ENCODE measurements at regions not wholly inside any gene's neighbourhood (a gene's known extent, or its start where the extent isn't known, plus 50 kb on each side); places are given as distances from the start of the nearest gene placed in this dataset.

GRCh38 chr15:66846031-66846430, 144.0 kb downstream of the SMAD6 start:
- Histone ChIP-seq H3K4me1 (ENCODE audit: insufficient read depth, low read length, severe bottlenecking) (peaks cover 12% of the 10 kb centered on the region), H3K4me2 (ENCODE audit: low read length) (no peak overlapping the region), H3K9ac (ENCODE audit: low read length) (no peak overlapping the region), H3K79me2 (ENCODE audit: insufficient read depth, low read length) (no peaks in the 10 kb centered on the region), H3K9me3 (ENCODE audit: low read length) (no peaks in the 10 kb centered on the region), H3F3A (ENCODE audit: insufficient read depth, low read length) (no peaks in the 10 kb centered on the region), H4K20me1 (ENCODE audit: insufficient read depth, low read length) (no peaks in the 10 kb centered on the region), H3K27ac (ENCODE audit: low read depth, low read length, poor library complexity, severe bottlenecking) (no peak overlapping the region), H3K9me2 (ENCODE audit: low read depth, low read length) (no peaks in the 10 kb centered on the region), H3K27me3 (ENCODE audit: insufficient read depth, low read length) (peaks cover 4% of the 10 kb centered on the region), H3K36me3 (ENCODE audit: insufficient read depth, low read length) (no peaks in the 10 kb centered on the region), H2AFZ (ENCODE audit: low read length) (no peak overlapping the region), H3K4me3 (ENCODE audit: low read depth, low read length, poor library complexity, severe bottlenecking) (no peak overlapping the region)
- TF ChIP-seq EZH2 (IDR thresholded peaks at IDR 0.05; ENCODE audit: borderline replicate concordance, low read length): no peak

- H2AFZ ChIP-seq (ENCODE audit: low read length): no peak overlapping the region
- no peaks in the 10 kb centered on the region for H3K36me3 ChIP-seq (ENCODE audit: insufficient read depth, low read length)
- no peaks in the 10 kb centered on the region for H3K79me2 ChIP-seq (ENCODE audit: insufficient read depth, low read length)
- H3K4me3 ChIP-seq (ENCODE audit: low read depth, low read length, poor library complexity, severe bottlenecking): no peak overlapping the region
- no peaks in the 10 kb centered on the region for H3K9me3 ChIP-seq (ENCODE audit: low read length)
- TF ChIP-seq EZH2 (IDR thresholded peaks at IDR 0.05; ENCODE audit: borderline replicate concordance, low read length) (no peak), CTCF (IDR thresholded peaks at IDR 0.05; ENCODE audit: low read length) (no peak)
- peaks cover 8% of the 10 kb centered on the region for H3K27me3 ChIP-seq (ENCODE audit: insufficient read depth, low read length)
- H3F3A ChIP-seq (ENCODE audit: insufficient read depth, low read length): no peaks in the 10 kb centered on the region
- no peaks in the 10 kb centered on the region for H4K20me1 ChIP-seq (ENCODE audit: insufficient read depth, low read length)
- H3K27ac ChIP-seq (ENCODE audit: low read depth, low read length, poor library complexity, severe bottlenecking): no peak overlapping the region
- H3K9ac ChIP-seq (ENCODE audit: low read length): no peak overlapping the region
- no peak overlapping the region for H3K4me2 ChIP-seq (ENCODE audit: low read length)
- H3K4me1 ChIP-seq (ENCODE audit: insufficient read depth, low read length, severe bottlenecking): peaks cover 17% of the 10 kb centered on the region
- no peaks in the 10 kb centered on the region for H3K9me2 ChIP-seq (ENCODE audit: low read depth, low read length)
These were observed 144.8 kb downstream of the SMAD6 start for GRCh38 chr15:66846811-66847210.

GRCh38 chr15:66847565-66847991, 145.5 kb downstream of the SMAD6 start:
- Histone ChIP-seq H3K79me2 (ENCODE audit: insufficient read depth, low read length) (no peaks in the 10 kb centered on the region), H3K4me3 (ENCODE audit: low read depth, low read length, poor library complexity, severe bottlenecking) (no peak overlapping the region), H3K9ac (ENCODE audit: low read length) (no peak overlapping the region), H3K9me3 (ENCODE audit: low read length) (no peaks in the 10 kb centered on the region), H2AFZ (ENCODE audit: low read length) (no peak overlapping the region), H3K4me2 (ENCODE audit: low read length) (no peak overlapping the region), H3K27me3 (ENCODE audit: insufficient read depth, low read length) (peaks cover 4% of the 10 kb centered on the region), H3K4me1 (ENCODE audit: insufficient read depth, low read length, severe bottlenecking) (peaks cover 11% of the 10 kb centered on the region), H3K9me2 (ENCODE audit: low read depth, low read length) (no peaks in the 10 kb centered on the region), H3F3A (ENCODE audit: insufficient read depth, low read length) (no peaks in the 10 kb centered on the region), H3K27ac (ENCODE audit: low read depth, low read length, poor library complexity, severe bottlenecking) (no peak overlapping the region), H3K36me3 (ENCODE audit: insufficient read depth, low read length) (no peaks in the 10 kb centered on the region), H4K20me1 (ENCODE audit: insufficient read depth, low read length) (no peaks in the 10 kb centered on the region)
- TF ChIP-seq EZH2 (IDR thresholded peaks at IDR 0.05; ENCODE audit: borderline replicate concordance, low read length): no peak
- TF ChIP-seq CTCF (IDR thresholded peaks at IDR 0.05; ENCODE audit: low read length): no peak

- Histone ChIP-seq H2AFZ (ENCODE audit: low read length) (no peak overlapping the region), H3K27me3 (ENCODE audit: insufficient read depth, low read length) (peaks cover 4% of the 10 kb centered on the region), H3K4me1 (ENCODE audit: insufficient read depth, low read length, severe bottlenecking) (peaks cover 11% of the 10 kb centered on the region), H3K9me2 (ENCODE audit: low read depth, low read length) (no peaks in the 10 kb centered on the region), H3K36me3 (ENCODE audit: insufficient read depth, low read length) (no peaks in the 10 kb centered on the region), H4K20me1 (ENCODE audit: insufficient read depth, low read length) (no peaks in the 10 kb centered on the region), H3K79me2 (ENCODE audit: insufficient read depth, low read length) (no peaks in the 10 kb centered on the region), H3F3A (ENCODE audit: insufficient read depth, low read length) (no peaks in the 10 kb centered on the region), H3K27ac (ENCODE audit: low read depth, low read length, poor library complexity, severe bottlenecking) (no peak overlapping the region), H3K9ac (ENCODE audit: low read length) (no peak overlapping the region), H3K4me2 (ENCODE audit: low read length) (no peak overlapping the region), H3K4me3 (ENCODE audit: low read depth, low read length, poor library complexity, severe bottlenecking) (no peak overlapping the region), H3K9me3 (ENCODE audit: low read length) (no peaks in the 10 kb centered on the region)
- no peak for TF ChIP-seq EZH2 (IDR thresholded peaks at IDR 0.05; ENCODE audit: borderline replicate concordance, low read length)
- no peak for TF ChIP-seq CTCF (IDR thresholded peaks at IDR 0.05; ENCODE audit: low read length)
These were observed 146.1 kb downstream of the SMAD6 start for GRCh38 chr15:66848116-66848515.
